ENCODE measurements at regions not wholly inside any gene's neighbourhood (a gene's known extent, or its start where the extent isn't known, plus 50 kb on each side); places are given as distances from the start of the nearest gene placed in this dataset.

DNA sequence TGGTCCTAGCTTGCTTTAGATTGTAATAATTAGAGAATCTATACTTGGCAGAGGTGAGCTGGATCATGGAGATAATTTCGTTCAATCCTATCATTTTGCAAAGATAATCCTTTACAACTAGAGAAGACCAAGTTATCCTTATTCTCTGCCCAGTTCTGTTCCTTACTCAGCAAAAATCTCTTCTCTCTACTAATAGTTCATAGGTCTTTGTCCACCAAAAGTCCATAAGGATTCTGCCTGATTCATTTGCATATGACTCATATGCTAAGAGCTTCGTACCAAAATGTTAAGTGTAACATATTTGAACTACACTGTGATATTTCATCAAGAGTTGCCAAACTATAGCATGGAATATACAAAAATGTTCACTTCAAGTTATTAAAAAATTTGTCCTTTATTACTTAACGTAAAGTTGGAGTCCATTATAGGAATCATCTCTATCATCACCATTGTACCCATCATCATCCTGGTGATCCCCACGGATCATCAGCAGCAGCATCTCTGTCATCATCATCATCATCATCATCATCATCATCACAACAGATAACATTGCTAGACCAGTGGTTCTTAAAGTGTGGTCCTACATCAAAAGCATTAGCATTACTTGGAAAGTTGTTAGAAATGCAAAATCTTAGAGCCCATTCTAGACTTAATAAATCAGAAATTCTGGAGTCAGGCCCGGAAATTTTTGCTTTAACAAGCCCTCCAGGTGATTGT is 463.0 kb downstream of the DHX35 start:
- no peak for DNase-seq

DNA sequence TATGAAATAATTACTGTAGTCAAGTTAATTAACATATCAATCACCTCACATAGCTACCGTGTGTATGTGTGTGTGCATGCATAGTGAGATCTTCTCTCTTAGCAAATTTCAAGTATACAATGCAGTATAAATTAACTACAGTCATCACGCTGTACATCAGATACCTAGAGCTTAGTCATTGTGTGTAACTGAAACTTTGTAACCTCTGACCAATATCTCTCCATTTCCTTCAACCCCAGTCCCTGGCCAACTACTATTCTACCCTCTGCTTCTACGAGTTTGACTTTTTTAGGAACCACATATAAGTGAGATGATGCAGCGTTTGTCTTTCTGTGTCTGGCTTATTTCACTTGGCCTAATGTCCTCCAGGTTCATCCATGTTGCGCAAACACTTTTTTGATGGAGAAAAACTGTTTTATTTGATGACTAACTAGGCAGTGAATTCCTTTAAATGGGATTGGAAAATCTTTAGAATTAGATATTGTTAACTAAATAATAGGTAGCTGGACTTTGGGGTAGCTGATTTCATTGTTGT is 459.5 kb downstream of the DHX35 start:
- no peak for DNase-seq

DNA sequence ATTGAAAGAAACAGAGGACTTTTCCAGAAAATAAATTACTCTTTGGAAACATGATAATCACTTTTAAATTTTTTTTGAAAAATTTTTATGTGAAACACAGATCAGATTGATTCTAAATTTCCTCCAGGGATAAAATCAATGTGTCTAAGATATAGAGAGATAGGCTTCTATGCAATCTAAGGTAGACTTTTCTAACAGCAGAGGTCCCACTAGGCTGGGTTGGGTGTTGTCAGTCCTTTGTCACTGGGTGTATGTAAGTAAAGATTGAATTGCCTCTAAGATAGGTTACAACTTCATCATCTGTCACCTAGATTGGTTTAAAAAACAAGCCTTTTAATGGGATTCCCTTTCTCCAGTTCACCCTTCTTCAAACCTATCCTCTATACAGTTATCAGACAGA is 449.9 kb downstream of the DHX35 start:
- no peak for DNase-seq

DNA sequence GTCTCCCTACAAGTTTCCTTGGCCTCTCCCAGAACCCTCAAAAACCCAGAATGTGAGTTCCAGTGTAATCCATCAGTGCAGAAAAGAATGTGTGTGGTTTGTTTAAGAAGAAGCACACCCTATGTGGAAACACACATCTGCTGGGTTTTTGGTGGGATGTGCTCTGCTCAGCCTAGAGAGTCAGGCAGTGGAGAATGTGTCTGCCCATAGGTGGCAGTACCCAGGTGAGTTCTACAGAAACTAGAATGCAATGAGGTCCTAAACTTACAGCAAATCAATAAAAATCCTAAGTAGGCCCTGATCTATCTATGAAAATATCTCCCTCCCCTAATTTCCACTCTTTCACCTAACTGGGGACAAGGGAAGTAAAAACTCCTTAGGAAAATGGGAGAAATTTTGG is 437.3 kb downstream of the DHX35 start:
- DNase-seq: no peak

DNA sequence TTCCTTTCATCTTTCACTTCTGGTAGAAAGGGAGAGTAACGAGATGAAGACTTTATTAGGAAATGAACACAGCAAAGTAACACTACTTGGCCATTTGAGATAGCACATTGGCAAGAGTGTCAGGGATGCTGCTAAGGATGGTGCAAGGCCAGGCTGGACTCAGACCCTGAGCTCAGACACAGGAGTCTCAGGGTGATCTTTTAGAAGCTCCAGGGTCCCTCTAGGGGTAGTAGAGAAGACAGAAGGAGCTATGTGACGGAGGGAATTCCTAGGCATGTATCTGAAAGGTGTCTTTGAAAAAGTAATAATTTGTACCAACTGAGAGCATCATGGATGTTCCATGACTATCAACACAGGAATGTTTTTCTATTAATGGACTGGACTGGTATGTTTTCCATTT is 436.5 kb downstream of the DHX35 start:
- DNase-seq: no peak

DNA sequence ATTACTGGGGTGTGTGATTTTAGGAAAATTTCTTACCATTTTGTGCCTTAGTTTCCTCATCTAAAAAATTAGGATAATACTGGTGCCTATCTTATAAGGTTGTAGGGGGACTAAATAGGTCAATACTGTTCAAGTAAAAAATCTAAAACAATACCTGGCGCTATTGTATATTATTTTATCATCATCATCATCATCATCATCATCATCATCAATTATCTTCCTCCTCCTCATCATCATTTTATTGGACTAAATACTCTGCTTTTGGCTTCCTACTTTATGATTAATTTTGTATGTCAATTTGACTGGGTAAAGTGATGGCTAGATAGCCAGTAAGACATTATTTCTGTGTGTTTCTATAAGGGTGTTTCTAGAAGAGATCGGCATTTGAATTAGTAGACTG is 435.5 kb downstream of the DHX35 start:
- DNase-seq: no peak

DNA sequence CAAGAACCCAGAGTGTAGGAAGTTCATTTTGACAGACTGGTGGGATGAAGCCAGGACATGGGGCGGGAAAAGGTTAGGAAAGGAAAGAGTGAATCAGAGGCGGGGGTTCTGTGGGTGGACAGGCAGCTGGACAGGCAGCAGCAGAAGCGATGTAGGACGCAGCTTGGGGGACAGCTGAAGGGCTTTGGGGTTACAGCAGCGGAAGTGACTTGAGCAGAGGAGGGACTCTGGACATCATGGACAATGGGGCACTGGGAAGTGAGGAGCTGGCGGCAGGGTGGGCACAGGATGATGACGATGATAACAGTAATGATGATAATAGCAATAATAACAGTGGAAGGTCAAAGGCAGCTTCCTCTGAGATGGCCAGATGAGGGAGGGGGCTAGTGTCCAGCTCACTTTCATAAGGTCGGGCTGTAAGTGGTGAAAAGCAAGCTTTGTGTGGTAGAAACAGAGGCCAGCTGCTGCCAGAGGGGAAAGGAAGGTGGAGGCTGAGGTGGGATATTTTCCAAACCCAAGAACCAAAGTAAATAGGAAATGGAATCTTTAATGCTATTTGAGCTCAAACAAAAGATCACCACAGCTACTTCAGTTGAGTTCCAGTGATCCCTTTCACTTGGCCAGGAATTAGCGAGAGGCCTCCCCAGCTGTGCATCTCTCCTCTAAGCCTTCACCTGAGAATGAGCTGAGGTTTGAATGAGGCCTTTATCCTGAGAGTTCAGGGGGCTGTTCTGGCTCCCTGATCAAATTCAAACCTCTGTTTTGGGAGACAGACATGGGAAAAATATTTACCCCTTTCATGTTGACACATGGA is 433.5 kb downstream of the DHX35 start:
- DNase-seq: no peak

- no peak for DNase-seq
Observed at GRCh38 chr20:39394461-39394860, 432.3 kb downstream of the DHX35 start.

DNA sequence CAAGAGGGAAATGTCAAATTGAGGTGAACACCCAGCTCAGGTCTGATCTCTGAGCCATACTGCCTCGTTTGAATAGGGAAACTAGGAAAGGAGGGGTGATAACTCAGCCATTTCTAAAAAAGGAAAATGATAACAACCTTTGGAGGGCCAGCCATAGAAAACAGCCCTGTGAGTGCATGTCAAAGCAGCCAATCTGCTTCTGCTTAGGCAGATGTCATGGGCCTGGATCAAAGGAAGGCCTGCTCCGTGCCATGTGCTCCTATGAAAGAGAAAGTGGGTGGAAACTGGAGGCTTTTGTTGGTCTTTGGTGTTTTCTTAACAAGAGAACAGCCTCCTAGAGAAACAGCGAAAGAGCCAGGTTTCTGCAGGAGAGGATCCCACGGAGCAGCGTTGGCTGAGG is 428.0 kb downstream of the DHX35 start:
- no peak for DNase-seq

DNA sequence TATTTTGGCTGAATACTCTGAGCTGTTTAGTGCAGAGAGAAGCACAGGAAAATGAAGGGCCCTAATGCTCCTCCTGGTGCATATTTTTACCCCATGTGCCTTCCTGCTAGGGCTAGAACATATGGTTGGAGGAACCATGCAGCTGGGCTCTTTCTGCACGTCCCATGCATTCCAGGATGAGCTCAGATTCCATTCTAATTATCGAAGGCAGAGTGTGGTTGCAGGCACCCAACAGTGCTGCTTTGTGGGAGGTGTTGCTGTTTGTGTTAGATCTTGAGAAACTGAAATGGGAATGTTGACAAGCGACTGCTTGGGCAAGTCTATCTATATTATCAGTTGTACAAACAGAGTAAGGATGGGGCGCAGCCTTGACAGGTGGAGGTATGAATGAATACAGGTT is 419.5 kb downstream of the DHX35 start:
- DNase-seq: no peak

DNA sequence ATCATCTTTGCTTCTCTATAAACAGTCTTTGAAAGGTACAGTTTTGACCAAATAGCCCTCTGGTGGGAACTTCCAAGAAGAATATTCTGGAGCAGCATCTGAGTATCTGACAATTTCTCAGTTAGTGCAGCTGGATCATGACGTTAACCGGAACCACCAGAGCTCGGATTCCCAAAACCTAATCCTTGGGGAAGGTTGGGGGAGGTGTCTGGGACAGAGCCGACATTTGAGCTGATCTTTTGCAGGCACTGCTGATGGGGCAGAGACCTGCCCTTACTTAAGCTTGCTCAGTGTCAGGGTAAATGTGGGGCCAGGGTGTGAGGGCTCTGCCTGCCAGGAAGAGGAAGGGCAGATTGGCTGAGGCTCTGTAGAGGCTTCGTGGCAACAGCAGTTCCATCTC is 416.6 kb downstream of the DHX35 start:
- DNase-seq: no peak

GRCh38 chr20:39376788-39377187 is 414.6 kb downstream of the DHX35 start:
- no peak for DNase-seq

- DNase-seq: no peak
Observed at GRCh38 chr20:39364320-39364719, 402.2 kb downstream of the DHX35 start.

DNA sequence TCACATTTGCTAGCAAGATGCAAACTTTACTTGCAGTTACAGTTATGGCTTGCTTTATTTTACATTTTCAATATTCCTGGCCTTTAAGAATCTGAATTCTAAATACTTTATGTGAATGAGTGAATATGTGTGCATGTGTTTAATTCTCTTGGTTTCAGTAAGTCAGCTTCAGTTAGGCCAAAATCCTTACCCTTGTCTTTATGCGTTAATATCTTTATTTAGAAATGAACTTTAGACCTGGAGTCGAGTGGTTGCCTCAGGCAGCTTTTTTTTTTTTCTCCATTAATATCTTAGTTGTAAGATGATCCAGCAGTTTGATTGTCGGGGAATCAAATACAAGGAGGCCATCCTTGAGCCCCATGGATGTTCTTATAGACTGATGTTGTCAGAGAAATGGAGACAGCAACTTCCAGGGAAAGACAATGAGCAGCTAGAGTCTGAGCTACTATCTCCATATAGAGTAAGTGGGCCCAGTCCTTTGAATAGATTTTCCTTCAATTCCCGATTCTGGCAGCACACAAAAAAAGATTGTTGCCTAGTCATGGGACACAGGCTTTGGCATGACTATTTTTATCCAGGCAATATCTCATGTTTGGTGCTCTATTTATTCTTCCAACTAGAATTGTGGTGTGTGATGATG is 398.0 kb downstream of the DHX35 start:
- no peak for DNase-seq

DNA sequence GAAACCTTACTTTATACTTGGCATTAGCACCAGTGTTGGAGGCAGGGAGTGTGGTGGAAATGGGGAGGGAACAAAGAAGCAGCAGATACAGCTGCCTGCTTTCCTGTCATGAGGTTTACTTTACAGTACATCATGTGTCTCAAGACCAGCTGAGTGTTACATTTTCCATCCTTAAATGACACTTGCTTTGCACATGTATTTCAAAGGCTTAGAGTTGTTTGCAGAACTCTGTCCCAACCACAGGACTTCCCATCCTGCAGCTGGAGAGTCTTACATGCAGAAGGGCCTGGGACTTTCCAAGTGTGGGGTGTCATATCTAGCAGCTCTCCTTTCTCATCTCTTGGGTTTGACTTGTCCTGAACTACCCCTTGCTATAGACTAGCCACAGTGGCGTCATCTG is 395.9 kb downstream of the DHX35 start:
- DNase-seq: no peak

DNA sequence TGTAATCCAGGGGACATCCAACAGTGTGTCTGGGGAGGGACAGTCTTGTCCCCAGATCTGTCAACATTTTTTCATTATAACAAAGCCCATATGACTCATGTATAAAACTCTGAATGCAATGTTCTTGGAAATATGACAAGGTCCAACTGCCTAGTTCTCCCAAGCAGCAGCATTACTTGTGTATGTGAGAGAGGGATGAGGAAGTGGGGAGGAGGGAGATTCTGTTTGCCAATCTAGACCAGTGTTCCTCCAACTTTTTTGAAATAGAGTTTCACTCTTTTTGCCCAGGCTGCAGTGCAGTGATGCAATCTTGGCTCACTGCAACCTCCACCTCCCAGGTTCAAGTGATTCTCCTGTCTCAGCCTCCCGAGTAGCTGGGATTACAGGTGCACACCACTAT is 394.8 kb downstream of the DHX35 start:
- DNase-seq: no peak

- no peak for DNase-seq
Observed at GRCh38 chr20:39349240-39349639, 387.1 kb downstream of the DHX35 start.

GRCh38 chr20:39347626-39348025 is 385.5 kb downstream of the DHX35 start:
- DNase-seq: no peak

GRCh38 chr20:39342463-39342862 is 380.3 kb downstream of the DHX35 start:
- DNase-seq: no peak

- no peak for DNase-seq
Observed at GRCh38 chr20:39338469-39339376, 376.6 kb downstream of the DHX35 start.

DNA sequence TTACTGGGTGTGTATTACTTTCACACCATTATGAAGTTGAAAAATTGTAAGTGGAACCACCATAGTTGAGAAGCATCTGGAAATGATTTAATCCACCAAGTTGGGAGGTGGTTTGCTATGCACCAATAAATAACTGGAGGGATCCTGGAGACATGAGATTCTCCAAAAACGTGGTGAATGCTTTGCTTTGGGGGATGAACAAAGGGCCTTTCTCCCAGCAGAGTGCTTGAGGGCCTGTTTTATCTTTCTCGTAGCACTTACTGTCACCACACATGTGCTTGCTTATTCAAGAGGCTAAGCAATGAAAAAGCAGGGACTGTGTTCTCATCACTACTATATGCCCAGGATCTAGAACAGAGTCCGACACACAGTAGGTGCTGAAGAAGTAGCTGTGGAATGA is 371.1 kb downstream of the DHX35 start:
- no peak for DNase-seq

- DNase-seq: no peak
Observed at GRCh38 chr20:39328347-39328746, 366.2 kb downstream of the DHX35 start.

GRCh38 chr20:39326050-39326449 is 363.9 kb downstream of the DHX35 start:
- no peak for DNase-seq

Data from GOT3 (cell line).